Activated T-cell treated with anti-CD3 and anti-CD28 coated beads, Interleukin-2, amount 50 U/mL, for 1 hour (primary cell): ENCODE measurements at regions not wholly inside any gene's neighbourhood (a gene's known extent, or its start where the extent isn't known, plus 50 kb on each side); places are given as distances from the start of the nearest gene placed in this dataset.
A peak's percentile ranks its signal among the peaks of the same experiment; 100 is the strongest.
"Not testable (repeated sequence)": the region's sequence is repeated elsewhere in the genome, so short reads cannot be mapped to it uniquely, and the experiment has no call there.

ENCODE experiments used
- DNase-seq: peaks from one replicate; pipeline ENCODE4 v3.0.0-alpha.2; 2020

GRCh38 chr21:33121715-33122475 is 52.0 kb downstream of the OLIG1 start:
- DNase-seq, result no peak

DNA sequence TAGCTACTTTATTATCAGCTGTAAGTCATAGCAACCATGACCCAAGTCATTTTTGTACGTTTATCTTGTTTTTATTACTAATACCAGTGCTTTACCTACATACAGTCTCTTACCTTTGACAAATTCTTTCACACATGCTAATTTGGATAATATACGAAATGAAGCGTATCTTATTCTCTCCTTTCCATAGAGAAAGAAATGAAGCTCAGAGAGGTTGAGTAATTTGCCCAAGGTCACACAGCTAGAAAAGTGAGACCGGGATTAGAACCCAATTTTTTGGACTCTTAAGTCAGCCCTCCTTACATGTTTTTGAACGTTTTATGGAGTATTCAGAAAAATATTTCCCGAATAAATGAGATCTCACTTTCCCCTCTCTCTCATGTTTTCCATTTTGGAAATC is 52.6 kb downstream of the OLIG1 start:
- no peak for DNase-seq

DNA sequence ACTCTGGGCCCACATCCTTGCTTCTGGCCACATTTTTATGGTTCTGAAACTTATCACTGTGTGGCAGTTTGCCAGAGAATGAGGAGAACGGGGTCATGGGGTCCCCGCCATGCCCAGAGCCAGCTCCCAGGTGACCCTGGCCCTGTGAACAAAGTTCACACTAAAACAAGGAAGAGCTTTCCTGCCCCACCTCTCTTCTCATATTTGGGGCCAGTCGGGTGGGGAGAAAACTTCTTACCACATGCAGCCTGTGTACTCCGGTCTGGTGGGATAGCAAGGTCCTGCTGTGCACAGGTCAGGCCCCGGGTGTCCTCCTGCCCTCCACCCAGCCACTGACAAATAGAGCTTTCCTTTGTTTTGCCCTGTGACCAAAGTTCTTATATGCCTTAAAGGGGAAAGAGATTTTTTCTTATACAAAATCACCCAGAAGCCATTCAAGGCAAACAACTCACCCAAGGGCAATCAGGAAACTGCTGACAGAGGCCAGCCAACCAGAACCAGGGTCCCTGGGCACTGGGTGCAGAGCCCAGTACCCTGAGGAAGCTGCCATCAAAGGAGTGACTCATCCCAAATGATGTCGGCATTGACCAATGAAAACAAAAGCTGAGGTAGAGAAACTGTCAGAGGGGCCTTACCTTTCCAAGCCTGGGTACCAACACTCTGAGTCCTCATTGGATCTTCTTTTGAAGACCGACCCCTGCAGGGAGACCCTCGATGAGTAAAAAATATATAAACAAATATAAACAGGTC is 53.6 kb downstream of the OLIG1 start:
- DNase-seq, result no peak

GRCh38 chr21:33124889-33125288 is 54.9 kb downstream of the OLIG1 start:
- DNase-seq, result no peak

- no peak for DNase-seq
These were observed 55.9 kb downstream of the OLIG1 start for GRCh38 chr21:33125680-33126375.

DNA sequence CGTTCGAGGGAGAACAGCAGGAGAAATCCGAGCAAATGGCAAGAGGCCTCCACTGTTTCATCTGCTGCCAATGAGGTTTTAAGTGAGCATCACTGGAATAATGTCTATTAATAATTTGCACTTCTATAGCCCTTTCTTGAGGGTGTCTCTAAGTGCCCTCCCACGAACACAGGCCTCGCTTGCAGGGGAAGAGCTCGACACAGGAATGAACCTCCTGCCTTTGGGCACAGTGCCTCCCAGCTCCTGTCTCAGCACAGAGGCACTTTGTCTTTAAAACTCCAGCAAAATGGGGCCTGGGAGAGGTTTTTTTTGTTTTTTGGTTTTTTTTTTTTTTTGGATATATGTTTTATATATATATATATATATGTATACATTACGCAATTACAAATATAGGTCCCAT is 56.6 kb downstream of the OLIG1 start:
- DNase-seq, result no peak

- DNase-seq, result peak; percentile 62
These were observed 57.4 kb downstream of the OLIG1 start for GRCh38 chr21:33127154-33127867.

DNA sequence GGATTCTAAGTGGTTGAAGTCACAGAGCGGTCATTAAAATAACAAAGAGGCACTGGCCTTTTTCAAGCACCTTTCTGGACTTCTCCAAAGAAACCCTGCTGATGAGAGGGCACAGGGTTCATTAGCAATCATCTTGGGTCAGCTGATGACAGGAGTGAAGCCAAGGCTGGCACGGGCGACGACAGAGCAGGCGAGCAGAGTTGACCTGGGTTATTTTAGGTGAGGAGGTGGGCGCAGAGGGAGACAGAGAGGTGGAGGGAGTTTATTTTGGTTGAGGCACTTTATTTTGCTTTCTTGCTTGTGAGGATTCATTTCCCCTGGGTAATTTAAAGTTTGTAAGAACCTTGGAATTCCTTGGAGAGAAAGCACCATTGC is 57.9 kb downstream of the OLIG1 start:
- no peak for DNase-seq

DNA sequence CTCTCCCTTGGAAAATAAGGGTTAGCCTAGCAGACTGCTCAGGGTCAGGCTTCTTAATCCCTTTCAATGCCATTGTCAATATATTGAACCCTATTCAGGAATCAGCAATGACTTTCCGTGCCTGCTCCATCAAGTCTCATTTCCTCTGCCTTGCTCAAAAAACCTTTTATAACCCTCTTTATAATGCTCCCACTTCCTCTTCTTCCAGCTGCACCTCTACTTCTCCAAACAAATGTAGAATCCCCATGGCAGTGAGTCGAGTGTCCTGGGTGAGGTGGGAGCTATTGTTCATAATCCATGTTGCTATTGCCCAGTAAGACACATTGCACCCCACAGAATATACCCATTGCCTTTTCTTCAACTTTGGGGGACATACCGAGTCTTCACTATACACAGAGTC is 58.6 kb downstream of the OLIG1 start:
- DNase-seq, result no peak

DNA sequence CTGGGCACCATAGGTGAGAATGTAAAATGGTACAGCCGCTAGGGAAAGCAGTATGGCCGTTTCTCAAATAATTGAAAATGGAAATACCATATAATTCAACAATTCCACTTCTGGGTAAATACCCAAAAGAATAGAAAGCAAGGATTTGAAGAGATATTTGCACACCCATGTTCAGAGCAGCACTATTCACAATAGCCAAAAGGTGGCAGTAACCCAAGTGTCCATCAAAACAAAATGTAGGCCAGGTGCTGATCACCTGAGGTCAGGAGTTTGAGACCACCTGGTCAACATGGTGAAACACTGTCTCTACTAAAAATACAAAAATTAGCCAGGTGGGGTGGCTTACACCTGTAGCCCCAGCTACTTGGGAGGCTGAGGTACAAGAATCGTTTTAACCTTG is 62.1 kb downstream of the OLIG1 start:
- DNase-seq, result no peak

GRCh38 chr21:33133892-33134291 is 64.0 kb downstream of the OLIG1 start:
- DNase-seq, result no peak

DNA sequence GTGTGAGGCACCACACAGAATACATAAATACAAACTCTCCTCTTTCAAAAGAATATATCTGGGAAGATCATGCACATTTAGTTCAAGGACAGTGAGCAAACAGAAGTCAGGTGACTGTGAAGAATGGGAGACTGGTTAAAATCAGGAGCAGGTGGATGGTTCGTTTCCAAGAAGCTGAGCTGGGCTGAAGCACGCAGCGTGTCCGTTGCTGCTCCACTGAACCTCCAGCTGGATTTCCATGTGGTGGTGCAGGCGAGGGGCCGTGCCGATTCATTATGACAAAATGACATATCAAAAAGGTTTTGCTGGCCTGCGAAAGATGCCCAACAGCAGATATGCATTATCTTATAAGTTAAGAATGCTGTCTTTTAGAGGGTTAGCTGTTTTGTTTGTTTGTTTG is 66.0 kb downstream of the OLIG1 start:
- no peak for DNase-seq

GRCh38 chr21:33136847-33137502 is 67.0 kb downstream of the OLIG1 start:
- no peak for DNase-seq

DNA sequence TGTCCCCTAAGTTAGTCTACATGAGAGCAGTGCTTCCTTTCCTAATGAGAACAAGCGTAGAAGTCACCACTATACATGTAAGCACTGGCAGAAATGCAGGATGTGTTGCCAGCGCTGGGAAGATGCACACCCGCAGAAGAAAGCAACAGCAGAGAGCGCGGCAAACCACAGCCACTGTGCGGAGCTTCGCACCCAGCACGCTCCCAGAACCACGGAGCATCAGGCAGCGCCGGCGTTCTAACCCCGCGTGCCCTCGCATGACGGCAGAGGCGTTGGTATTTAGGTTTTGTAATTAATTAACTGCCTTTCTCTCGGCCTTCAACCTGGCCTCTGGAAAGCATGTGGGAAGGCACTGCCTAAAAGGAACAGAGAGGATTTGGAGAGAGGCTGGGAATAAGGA is 69.1 kb downstream of the OLIG1 start:
- no peak for DNase-seq

GRCh38 chr21:33140288-33140687 is 70.3 kb downstream of the OLIG1 start:
- no peak for DNase-seq

DNA sequence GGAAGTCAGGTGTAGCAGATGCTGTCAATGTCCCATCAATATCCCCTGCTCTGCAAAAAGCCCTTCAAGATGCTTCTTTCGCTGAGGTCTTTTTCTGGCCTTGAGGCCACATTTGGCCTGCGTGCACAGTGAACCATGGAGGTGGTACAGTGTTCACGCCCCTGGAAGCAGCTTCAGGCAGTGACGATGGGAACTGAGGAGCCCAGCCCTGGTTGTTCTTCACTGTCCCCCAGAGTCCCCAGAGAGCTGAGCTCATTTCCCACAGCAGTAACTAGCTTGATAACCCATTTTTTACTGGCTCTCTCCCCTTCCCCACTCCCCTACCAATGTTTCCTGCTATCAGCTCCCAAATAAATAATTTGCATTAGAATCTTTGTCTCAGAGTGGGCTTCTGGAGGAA is 76.5 kb downstream of the OLIG1 start:
- DNase-seq, result no peak

- no peak for DNase-seq
These were observed 79.2 kb downstream of the OLIG1 start for GRCh38 chr21:33149181-33149580.

DNA sequence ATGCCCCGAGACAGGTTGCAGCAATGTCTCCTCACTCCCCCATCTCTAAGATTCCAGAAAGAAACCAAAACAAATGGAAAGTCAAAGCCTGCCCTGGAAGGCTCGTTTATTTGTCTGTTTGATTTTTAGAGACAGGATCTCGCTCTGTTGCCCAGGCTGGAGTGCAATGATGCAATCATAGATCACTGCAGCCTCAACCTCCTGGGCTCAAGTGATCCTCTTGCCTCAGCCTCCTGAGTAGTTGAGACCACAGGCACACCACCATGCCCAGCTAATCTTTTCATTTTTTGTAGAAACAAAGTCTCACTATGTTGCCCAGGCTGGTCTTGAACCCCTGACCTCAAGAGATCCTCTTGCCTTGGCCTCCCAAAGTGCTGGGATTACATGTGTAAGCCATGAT is 78.8 kb upstream of the IFNAR2 start:
- DNase-seq, result not testable (repeated sequence)

- no peak for DNase-seq
These were observed 77.6 kb upstream of the IFNAR2 start for GRCh38 chr21:33151941-33152731.

GRCh38 chr21:33152732-33153130 is 77.0 kb upstream of the IFNAR2 start:
- DNase-seq, result no peak

- DNase-seq, result no peak
These were observed 74.7 kb upstream of the IFNAR2 start for GRCh38 chr21:33155005-33155404.

GRCh38 chr21:33155422-33155821 is 74.3 kb upstream of the IFNAR2 start:
- DNase-seq, result no peak
